HEK293T (cell line): ENCODE measurements at regions not wholly inside any gene's neighbourhood (a gene's known extent, or its start where the extent isn't known, plus 50 kb on each side); places are given as distances from the start of the nearest gene placed in this dataset.

Source experiments
- CTCF ChIA-PET: fragments of 350-600 bp; formaldehyde crosslinking; extraction: SDS; loops from one replicate; lab custom pipeline; 2021; ENCODE audit warnings: antibody characterized with exemption, inconsistent platforms; lab: Yijun Ruan, JAX
- POLR2A ChIA-PET: fragments of 350-600 bp; formaldehyde crosslinking; extraction: SDS; loops from one replicate; lab custom pipeline; 2020; ENCODE audit warnings: antibody characterized with exemption, inconsistent platforms; lab: Yijun Ruan, JAX
- DNase-seq: peaks from one replicate; pipeline ENCODE4 v3.0.0; 2012; ENCODE audit warnings: mixed read lengths; ENCODE audit errors: extremely low spot score
- ARNT ChIP-seq: fragments of 450-650 bp; IDR thresholded peaks from 2 replicates; pipeline ENCODE4 v1.6.1; 2017; ENCODE audit warnings: mild to moderate bottlenecking
- BHLHE40 ChIP-seq: fragments of 450-650 bp; IDR thresholded peaks from 2 replicates; pipeline ENCODE4 v1.6.1; 2016; ENCODE audit warnings: mild to moderate bottlenecking, moderate library complexity, borderline replicate concordance
- CTBP1 ChIP-seq: fragments of 450-650 bp; IDR thresholded peaks from 2 replicates; pipeline ENCODE4 v1.6.1; 2016; ENCODE audit warnings: borderline replicate concordance
- ELF4 ChIP-seq: fragments of 450-650 bp; IDR thresholded peaks from 2 replicates; pipeline ENCODE4 v1.6.1; 2017; ENCODE audit warnings: antibody characterized with exemption
- FOXA1 ChIP-seq: fragments of 450-650 bp; IDR thresholded peaks from 2 replicates; pipeline ENCODE4 v1.6.1; 2016; ENCODE audit warnings: mild to moderate bottlenecking
- FOXK2 ChIP-seq: fragments of 450-650 bp; IDR thresholded peaks from 2 replicates; pipeline ENCODE4 v1.6.1; 2016; ENCODE audit warnings: mild to moderate bottlenecking
- FOXM1 ChIP-seq: fragments of 450-650 bp; IDR thresholded peaks from 2 replicates; pipeline ENCODE4 v1.6.1; 2017; ENCODE audit warnings: mild to moderate bottlenecking, borderline replicate concordance
- HDGF ChIP-seq: fragments of 450-650 bp; IDR thresholded peaks from 2 replicates; pipeline ENCODE4 v1.6.1; 2017; ENCODE audit warnings: antibody characterized with exemption, borderline replicate concordance
- L3MBTL2 ChIP-seq: fragments of 450-650 bp; conservative IDR thresholded peaks from 2 replicates; pipeline ENCODE4 v1.6.1; 2016; ENCODE audit warnings: mild to moderate bottlenecking
- LEF1 ChIP-seq: fragments of 450-650 bp; IDR thresholded peaks from 2 replicates; pipeline ENCODE4 v1.6.1; 2017; ENCODE audit warnings: mild to moderate bottlenecking, borderline replicate concordance
- NFRKB ChIP-seq: fragments of 450-650 bp; IDR thresholded peaks from 2 replicates; pipeline ENCODE4 v1.6.1; 2016; ENCODE audit warnings: mild to moderate bottlenecking, moderate library complexity
- SP1 ChIP-seq: fragments of 450-650 bp; IDR thresholded peaks from 2 replicates; pipeline ENCODE4 v1.6.1; 2017
- SUZ12 ChIP-seq: fragments of 450-650 bp; IDR thresholded peaks from 2 replicates; pipeline ENCODE4 v1.6.1; 2016; ENCODE audit warnings: mild to moderate bottlenecking
- TARDBP ChIP-seq: fragments of 450-650 bp; IDR thresholded peaks from 2 replicates; pipeline ENCODE4 v1.6.1; 2016
- ZNF384 ChIP-seq: fragments of 450-650 bp; IDR thresholded peaks from 2 replicates; pipeline ENCODE4 v1.6.1; 2016
- TF ChIP-seq, protein P1 (sequence below): fragments of 450-650 bp; IDR thresholded peaks from 2 replicates; pipeline ENCODE4 v1.6.1; 2016

- POLR2A ChIA-PET, result no interaction called here
Measured at GRCh38 chr20:16129411-16129810, 443.8 kb downstream of the KIF16B start.

DNA sequence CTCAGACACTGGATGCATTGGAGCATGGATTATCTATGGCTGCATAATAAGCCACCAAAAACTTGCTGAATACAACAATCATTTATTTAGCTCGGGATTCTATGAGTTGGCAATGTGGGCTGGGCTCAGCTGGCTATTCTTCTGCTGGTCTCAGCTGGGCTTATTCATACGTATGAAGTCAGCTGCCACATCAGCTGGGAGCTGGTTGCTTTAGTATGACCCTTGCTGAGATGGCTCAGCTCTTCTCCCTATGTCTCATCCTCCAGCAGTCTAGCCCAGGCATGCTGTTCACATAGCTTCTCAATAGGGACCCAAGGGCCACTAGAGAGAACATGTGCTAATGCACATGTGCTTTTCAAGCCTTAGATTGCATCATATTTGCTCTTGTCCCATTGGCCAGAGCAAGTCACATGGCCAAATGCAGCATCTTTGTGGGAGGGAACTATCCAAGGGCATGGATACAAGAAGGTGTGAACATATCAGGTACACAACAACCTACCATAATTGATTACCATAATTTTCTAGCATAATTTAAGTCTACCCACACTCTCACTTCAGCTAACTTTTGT is 444.6 kb downstream of the KIF16B start:
- TF ChIP-seq HDGF, result no peak
- no peak for TF ChIP-seq ZNF384
- no peak for TF ChIP-seq LEF1
- TF ChIP-seq TARDBP, result no peak
- TF ChIP-seq ARNT, result no peak
- TF ChIP-seq FOXM1, result no peak
- no peak for TF ChIP-seq FOXK2
- no peak for TF ChIP-seq SUZ12
- TF ChIP-seq BHLHE40, result no peak
- no peak for TF ChIP-seq NFRKB
- TF ChIP-seq L3MBTL2, result no peak
- TF ChIP-seq SP1, result no peak
- no peak for TF ChIP-seq FOXA1
- no peak for TF ChIP-seq ELF4
- TF ChIP-seq CTBP1, result no peak
- no peak for DNase-seq
- ChIA-PET POLR2A (no interaction called here), CTCF (no interaction called here)

More at GRCh38 chr20:16129411-16129810, 443.8 kb downstream of the KIF16B start:
- DNase-seq, result no peak
- TF ChIP-seq SUZ12, result no peak
- TF ChIP-seq BHLHE40, result no peak
- TF ChIP-seq, protein P1, sequence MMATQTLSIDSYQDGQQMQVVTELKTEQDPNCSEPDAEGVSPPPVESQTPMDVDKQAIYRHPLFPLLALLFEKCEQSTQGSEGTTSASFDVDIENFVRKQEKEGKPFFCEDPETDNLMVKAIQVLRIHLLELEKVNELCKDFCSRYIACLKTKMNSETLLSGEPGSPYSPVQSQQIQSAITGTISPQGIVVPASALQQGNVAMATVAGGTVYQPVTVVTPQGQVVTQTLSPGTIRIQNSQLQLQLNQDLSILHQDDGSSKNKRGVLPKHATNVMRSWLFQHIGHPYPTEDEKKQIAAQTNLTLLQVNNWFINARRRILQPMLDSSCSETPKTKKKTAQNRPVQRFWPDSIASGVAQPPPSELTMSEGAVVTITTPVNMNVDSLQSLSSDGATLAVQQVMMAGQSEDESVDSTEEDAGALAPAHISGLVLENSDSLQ, result no peak
- TF ChIP-seq FOXM1, result no peak
- TF ChIP-seq NFRKB, result no peak
- TF ChIP-seq ARNT, result no peak
- TF ChIP-seq CTBP1, result no peak
- CTCF ChIA-PET, result no interaction called here

DNA sequence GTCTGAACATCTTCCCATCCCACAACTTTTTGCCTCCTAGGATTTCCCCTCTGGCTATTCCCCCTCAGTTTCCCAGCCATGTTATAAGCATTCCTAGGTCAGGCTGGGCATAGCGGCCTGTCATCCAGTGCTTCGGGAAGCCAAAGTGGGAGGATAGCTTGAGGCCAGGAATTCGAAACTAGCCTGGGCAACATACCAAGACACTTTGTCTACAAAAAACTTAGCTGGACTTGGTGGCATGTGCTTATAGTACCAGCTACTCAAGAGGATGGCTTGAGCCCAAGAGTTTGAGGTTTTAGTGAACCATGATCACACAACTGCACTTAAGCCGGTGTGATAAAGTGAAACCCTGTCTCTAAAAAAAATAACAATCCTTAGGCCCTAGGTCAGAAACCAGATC is 447.4 kb downstream of the KIF16B start:
- DNase-seq, result no peak
- TF ChIP-seq SP1, result no peak
- TF ChIP-seq ELF4, result no peak
- no peak for TF ChIP-seq NFRKB
- TF ChIP-seq LEF1, result no peak
- TF ChIP-seq TARDBP, result no peak
- no peak for TF ChIP-seq SUZ12
- TF ChIP-seq HDGF, result no peak
- TF ChIP-seq ARNT, result no peak
- TF ChIP-seq FOXA1, result no peak
- no peak for TF ChIP-seq BHLHE40
- no peak for TF ChIP-seq ZNF384
- TF ChIP-seq, protein P1, result no peak
- TF ChIP-seq L3MBTL2, result no peak
- TF ChIP-seq FOXK2, result no peak
- ChIA-PET CTCF (no interaction called here), POLR2A (no interaction called here)

GRCh38 chr20:16124911-16125776 is 448.1 kb downstream of the KIF16B start:
- ChIA-PET POLR2A (no interaction called here), CTCF (no interaction called here)
- DNase-seq, result no peak
- TF ChIP-seq ZNF384, result no peak
- no peak for TF ChIP-seq FOXK2
- TF ChIP-seq SUZ12, result no peak
- no peak for TF ChIP-seq HDGF
- TF ChIP-seq ARNT, result no peak
- TF ChIP-seq SP1, result no peak

DNA sequence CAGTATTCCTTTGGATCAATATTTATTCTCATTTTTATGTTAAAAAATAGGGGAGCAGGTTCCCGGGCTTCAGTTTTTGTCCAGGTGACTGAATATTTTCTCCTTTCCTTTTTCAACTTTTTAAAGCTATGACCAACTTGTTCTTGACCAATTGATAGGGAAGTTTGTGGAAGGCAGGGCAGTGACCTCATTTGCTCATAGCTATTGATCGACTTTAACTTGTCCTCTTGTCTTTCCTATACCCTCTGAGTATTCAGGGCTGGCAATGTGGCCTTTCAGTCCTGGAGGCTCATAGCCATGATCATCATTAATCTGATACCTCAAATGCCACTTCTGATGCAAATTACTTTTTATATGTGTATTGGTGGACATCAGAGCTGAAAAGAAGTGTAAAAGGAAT is 448.8 kb downstream of the KIF16B start:
- DNase-seq, result no peak
- TF ChIP-seq SP1 (no peak), FOXM1 (no peak)
- ChIA-PET POLR2A (no interaction called here), CTCF (no interaction called here)

DNA sequence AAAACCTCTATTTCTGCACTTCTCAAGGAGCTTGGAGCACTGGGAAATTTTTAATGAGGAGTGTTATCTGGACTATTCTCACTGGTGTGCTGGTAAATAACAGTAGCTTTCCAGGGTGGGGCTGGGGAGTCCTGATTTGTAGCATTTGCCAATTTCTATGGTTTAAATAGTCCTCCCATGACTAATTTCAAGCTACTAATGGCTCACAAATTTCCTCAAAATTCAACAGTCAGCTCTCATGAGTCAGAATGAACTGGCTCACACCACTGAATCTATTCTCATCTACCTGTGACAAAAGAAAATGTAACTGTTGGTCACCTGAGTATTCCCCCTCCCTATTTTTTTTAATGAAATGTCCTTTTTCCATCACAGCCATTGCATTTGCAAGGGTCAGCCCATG is 449.6 kb downstream of the KIF16B start:
- DNase-seq, result no peak
- ChIA-PET CTCF (no interaction called here), POLR2A (no interaction called here)
- TF ChIP-seq FOXK2 (no peak), L3MBTL2 (no peak), LEF1 (no peak), ELF4 (no peak), FOXM1 (no peak), CTBP1 (no peak), NFRKB (no peak), FOXA1 (no peak)
- TF ChIP-seq, protein P1, result no peak
